Lung microvascular endothelial cell (primary cell): ENCODE measurements at regions not wholly inside any gene's neighbourhood (a gene's known extent, or its start where the extent isn't known, plus 50 kb on each side); places are given as distances from the start of the nearest gene placed in this dataset.
"Not testable (repeated sequence)": the region's sequence is repeated elsewhere in the genome, so short reads cannot be mapped to it uniquely, and the experiment has no call there.

Experiments used
- DNase-seq, 2 donors: peaks; one replicate each; pipeline versions ENCODE4 v3.0.0 to v3.0.0-alpha.2; 2010; ENCODE audit warnings: low read depth in 2 of 2

DNA sequence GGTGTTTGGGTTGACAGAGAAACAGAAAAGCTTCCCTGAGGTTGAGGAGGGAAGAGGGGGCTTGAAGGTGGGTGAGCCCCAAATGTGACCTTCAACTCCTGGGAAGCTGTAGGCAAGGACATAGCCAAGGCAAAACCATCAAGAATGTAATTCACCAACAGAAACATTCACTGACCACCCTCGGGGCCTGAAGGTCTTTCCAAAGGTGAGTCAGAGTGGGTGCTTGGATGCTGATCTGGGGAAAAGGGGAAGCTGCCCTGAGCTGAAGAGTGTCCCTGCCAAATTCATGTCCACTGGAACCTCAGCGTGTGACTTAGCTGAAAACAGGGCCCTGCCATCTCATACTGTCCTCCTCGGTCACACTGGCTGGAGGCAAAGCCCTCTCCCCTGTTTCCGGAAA is 234.2 kb upstream of the SULF2 start:
- no peak for DNase-seq

- not testable (repeated sequence) for DNase-seq
Observed at GRCh38 chr20:48018851-48019250, 233.6 kb upstream of the SULF2 start.

DNA sequence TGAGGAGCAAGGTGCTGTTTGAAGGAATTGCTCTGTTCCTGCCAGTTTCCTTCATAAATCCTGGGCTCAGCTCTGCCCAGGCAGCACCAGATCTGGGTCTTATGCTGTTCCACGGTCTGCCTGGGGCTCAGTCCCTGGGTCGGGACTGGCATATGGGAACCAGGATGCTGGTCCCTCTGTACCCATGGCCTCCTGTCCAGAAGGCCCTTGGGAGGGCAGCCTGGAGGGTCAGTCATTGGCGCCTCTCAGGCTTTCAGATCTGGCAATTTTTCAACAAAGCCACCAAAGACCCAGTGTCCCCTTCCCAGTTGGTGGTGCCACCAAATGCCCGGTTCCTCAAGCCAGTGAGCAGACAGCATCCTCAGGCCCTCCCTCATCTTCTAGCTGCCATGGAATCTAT is 232.7 kb upstream of the SULF2 start:
- DNase-seq = no peak

GRCh38 chr20:48017509-48017908 is 232.2 kb upstream of the SULF2 start:
- no peak for DNase-seq

GRCh38 chr20:48015943-48016723 is 230.9 kb upstream of the SULF2 start:
- no peak for DNase-seq

DNA sequence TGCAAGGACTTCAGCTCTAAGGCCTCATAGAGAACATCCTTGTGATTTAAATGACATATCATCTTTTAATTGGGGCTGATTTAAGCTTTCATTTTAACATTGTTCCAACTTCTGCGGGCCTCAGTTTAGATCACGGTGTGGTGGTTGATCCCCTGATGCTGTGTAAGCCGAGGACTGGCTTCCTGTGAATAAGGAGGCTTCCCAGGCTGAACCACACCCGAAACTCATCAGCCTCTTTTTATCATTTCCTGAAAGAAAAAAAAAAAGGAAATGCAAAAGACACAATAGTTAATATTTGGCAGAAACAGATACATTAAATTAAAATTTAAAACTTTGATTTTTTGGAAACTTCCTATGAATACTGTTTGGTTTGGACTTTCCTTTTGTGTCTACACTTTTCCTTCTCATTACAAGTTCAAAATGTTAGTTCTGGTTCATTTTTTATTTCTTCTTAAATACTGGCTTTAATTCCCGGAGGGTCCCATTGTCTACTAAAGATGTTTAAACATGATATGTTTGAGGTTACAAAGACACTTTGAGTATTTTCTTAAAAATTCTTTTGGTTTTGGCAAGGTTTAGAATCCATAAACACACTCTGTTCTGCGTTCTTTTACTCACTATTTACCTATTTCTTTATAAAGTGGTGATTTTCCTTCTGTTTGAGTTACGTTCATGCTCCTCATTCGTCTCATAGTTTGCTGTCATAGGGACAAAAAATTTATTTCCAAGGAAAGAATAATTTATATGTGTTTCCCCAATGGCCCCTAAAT is 230.0 kb upstream of the SULF2 start:
- peak in 1 of 2 donors; percentile 17 for DNase-seq

GRCh38 chr20:48012401-48012974 is 227.2 kb upstream of the SULF2 start:
- DNase-seq = peak in 1 of 2 donors; percentile 37

GRCh38 chr20:48011025-48011424 is 225.7 kb upstream of the SULF2 start:
- no peak for DNase-seq

DNA sequence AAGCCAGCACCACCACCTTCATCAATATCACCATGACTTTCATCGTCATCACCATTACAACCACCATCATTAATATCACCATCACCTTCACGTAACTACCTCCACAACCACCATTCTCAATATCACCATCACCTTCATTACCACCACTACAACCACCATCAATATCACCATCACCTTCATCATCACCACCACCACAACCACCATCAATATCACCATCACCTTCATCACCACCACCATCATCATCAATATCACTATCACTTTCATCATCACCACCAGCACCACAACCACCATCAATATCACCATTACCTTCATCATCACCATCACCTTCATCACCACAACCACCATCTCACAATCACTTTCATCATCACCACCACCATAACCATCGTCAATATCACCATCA is 225.3 kb upstream of the SULF2 start:
- DNase-seq = no peak

GRCh38 chr20:48008850-48009515 is 223.7 kb upstream of the SULF2 start:
- DNase-seq = no peak

GRCh38 chr20:48007351-48007750 is 222.1 kb upstream of the SULF2 start:
- DNase-seq = no peak

GRCh38 chr20:48006036-48006833 is 221.0 kb upstream of the SULF2 start:
- DNase-seq = no peak

DNA sequence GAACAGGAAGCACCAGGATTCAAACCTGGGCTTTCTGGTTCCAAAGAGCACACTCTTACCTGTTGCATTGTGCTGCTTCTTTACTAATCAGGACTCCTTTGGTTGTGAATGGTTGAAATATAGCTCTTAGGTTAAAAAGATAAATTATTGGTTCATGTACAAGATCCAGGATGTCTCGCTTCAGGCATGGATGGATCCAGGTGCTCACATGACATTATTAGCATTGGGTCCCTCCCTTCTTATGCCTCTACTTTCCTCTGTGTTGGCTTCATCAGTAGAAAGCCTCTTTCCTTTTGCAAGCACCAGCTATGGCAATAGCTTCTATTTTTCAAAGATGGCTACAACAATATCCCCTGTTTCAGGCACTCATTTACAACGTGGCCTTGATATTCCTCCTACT is 217.7 kb upstream of the SULF2 start:
- no peak for DNase-seq

DNA sequence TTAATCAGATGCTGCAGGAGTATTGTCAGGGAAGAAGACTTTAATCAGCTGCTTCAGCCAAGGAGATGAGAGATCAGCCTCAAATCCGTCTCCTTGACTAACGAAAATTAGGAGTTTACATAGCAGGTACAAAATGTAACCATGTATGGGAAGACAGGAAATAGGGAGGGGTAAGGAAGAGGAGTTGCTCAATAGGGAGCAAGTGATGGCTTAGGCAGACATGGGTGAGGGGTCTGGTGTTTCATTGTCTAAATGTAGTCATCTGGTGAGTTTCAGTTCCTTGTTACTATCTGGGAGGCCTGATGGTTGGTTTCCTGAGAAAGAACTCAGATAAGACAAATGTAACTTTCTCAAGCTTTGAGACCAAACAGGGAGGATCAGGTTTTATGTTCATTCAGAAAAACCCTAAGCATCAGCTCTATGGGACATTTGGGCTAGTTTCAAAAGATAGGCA is 217.3 kb upstream of the SULF2 start:
- no peak for DNase-seq

DNA sequence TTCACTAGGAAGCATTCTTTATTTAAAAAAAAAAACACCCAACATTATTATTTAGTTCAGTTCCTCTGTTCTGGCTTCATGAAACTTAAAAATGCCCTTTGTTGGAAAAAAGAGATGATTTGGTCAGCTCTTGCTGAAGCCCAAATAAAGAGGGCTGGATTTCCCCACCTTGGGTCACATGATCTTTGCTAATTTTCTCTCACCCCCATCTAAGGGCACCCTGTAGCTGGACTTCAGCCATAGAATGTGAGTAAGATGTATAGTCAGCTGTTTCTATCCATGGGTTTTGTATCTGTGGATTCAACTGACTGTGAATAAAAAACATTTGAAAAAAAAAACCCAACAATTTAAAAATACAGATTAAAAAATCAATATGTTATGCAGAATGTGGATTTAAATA is 213.9 kb upstream of the SULF2 start:
- no peak for DNase-seq

DNA sequence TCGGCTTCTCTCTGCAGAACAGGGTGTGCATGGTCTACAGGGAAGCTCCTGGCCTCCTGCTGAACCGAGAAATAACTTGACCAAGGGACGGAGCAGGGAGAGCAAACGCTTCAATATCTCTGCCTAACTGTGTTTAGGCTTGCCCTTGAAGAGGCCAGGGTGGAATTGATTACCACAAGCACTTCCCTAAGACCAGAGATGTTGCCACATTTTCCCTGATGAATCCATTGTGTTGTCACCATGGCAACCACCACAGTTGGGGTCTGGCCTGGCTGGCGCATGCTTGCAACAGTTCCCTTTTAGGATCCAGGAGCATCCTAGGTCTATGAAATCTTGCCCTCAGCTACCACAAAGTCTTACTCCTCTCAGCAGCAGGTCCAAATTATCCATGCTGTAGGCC is 213.5 kb upstream of the SULF2 start:
- DNase-seq = no peak

- DNase-seq = no peak
Observed at GRCh38 chr20:47995661-47996060, 210.4 kb upstream of the SULF2 start.

DNA sequence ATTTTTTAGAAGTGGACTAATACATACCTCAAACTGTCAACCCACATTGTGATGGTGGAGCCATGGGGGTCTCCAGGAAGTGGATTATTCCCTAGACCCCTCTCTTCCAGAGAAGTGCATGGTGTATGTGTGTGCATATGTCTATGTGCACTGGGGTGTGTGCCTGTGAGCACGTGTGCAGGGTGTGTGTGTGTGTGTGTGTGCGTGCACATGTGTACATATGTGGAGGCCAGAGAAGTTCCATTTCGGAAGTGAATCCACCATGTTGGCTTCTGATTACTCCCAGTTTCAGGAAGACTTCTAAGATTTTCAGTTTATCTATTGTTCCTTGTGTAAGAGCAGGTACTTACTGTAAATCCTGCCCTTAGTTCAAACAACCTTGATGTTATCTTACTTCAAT is 208.5 kb upstream of the SULF2 start:
- DNase-seq = no peak

DNA sequence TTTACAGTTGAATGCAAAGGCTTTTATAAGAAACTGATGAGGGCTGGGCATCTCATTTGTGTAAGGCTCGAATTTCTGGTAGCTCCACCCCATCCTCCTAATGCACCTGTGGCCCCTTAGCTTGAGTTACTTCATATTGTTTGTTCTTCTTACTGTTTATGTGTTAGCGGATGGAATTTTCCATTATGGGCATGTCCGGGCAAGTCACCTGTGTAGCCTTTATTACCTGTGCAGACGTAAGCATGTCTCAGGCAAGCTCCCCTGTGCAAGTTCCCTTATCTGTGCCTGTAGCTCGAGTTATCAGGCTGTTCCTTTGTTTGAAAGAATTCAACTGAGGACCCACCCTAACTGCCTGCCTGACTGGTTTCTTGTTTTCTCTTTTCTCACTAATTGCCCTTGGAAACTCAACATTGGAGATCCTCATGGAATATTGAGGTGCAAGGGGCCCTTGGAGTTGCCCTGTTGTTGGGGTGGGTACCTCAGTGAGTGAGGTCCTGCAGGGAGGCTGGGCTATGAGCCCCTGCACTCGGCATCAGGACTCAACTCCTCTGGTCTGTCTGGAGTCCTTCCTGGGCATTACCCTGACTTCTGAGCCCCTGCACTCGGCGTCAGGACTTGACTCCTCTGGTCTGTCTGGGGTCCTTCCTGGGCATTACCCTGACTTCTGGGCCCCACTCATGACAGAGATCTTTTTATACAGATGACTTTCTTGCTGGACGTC is 207.9 kb upstream of the SULF2 start:
- no peak for DNase-seq

DNA sequence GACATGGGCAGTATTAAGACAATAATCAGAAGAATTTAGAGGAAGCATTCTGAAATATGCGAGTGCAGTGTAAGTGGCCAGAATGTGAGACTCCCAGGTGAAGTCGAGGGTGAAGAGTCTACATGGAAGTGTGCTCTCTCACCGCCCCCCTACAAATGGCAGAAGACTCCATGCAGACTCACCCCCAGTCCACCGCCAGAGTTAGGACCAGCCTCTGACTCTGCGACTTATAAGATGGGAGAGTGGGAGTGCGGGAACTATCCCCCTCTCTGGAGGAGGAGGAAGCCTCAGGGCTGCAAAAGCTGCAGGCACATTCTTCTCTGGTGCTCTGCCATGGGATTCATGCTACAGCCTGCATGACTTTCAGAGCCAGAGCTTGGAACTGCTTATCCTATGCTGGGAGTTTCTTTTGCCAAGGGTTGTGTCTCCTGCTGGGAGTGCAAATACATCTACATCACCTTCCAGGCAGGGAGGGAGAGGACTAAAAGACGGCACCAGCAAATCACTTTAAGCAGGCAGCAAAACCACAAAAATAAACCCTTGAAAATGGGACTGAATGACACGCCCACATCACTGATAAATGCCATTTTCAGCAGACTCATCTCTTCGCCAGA is 206.7 kb upstream of the SULF2 start:
- DNase-seq = no peak
